HEK293 (cell line): ENCODE measurements at regions not wholly inside any gene's neighbourhood (a gene's known extent, or its start where the extent isn't known, plus 50 kb on each side); places are given as distances from the start of the nearest gene placed in this dataset.

Source experiments
- CTCF ChIA-PET: fragments of 350-600 bp; formaldehyde crosslinking; extraction: SDS; loops from one replicate; lab custom pipeline; 2021; ENCODE audit warnings: antibody characterized with exemption; lab: Yijun Ruan, JAX
- POLR2A ChIA-PET: fragments of 300-600 bp; formaldehyde crosslinking; extraction: SDS; loops from one replicate; lab custom pipeline; 2020; ENCODE audit warnings: antibody characterized with exemption, inconsistent platforms; lab: Yijun Ruan, JAX
- H3K27ac ChIP-seq: fragments of 200-500 bp; sonication (Bioruptor generic); 2 replicates; pipeline ENCODE4 v1.5.1; 2014; ENCODE audit warnings: low read depth, low read length, control low read depth, inconsistent platforms; ENCODE audit errors: extremely low read depth
- H3K36me3 ChIP-seq, 2 experiments: fragments of 200-500 bp in 1 of 2; sonication (Bioruptor generic) in 1 of 2; 1 replicate in 1 of 2; 2 replicates in 1 of 2; pipeline ENCODE4 v1.5.1; 2014 to 2017; ENCODE audit warnings: inconsistent platforms in 2 of 2, low read length in 2 of 2; ENCODE audit not compliant: control insufficient read depth in 2 of 2, insufficient read depth in 1 of 2
- H3K4me1 ChIP-seq: fragments of 200-500 bp; sonication (Bioruptor generic); 2 replicates; pipeline ENCODE4 v1.5.1; 2014; ENCODE audit warnings: mild to moderate bottlenecking, low read length, inconsistent platforms; ENCODE audit not compliant: control insufficient read depth, insufficient read depth
- H3K4me3 ChIP-seq: 2 replicates; pipeline ENCODE4 v1.5.1; 2011; ENCODE audit warnings: low read depth, mild to moderate bottlenecking, control low read depth, low read length, moderate library complexity
- H3K9me3 ChIP-seq: fragments of 200-500 bp; sonication (Bioruptor generic); 2 replicates; pipeline ENCODE4 v1.5.1; 2014; ENCODE audit warnings: low read depth, low read length, inconsistent platforms; ENCODE audit not compliant: control insufficient read depth, insufficient read depth
- OSR2 ChIP-seq: fragments of 450-650 bp; formaldehyde crosslinking; IDR thresholded peaks from 2 replicates; pipeline ENCODE4 v1.5.1; 2016; ENCODE audit warnings: missing biosample characterization, missing genetic modification characterization
- REPIN1 ChIP-seq: fragments of 450-650 bp; formaldehyde crosslinking; IDR thresholded peaks from 2 replicates; pipeline ENCODE4 v1.5.1; 2017; ENCODE audit warnings: missing biosample characterization, missing genetic modification characterization, low read depth
- WT1 ChIP-seq: fragments of 450-650 bp; formaldehyde crosslinking; IDR thresholded peaks from 2 replicates; pipeline ENCODE4 v1.5.1; 2016; ENCODE audit warnings: missing biosample characterization, missing genetic modification characterization
- ZBTB20 ChIP-seq: fragments of 450-650 bp; formaldehyde crosslinking; IDR thresholded peaks from 2 replicates; pipeline ENCODE4 v1.5.1; 2016; ENCODE audit warnings: missing biosample characterization, missing genetic modification characterization
- ZBTB7A ChIP-seq: fragments of 450-650 bp; formaldehyde crosslinking; IDR thresholded peaks from 2 replicates; pipeline ENCODE4 v1.5.1; 2016; ENCODE audit warnings: low read depth, missing biosample characterization, missing genetic modification characterization
- ZNF175 ChIP-seq: fragments of 450-650 bp; formaldehyde crosslinking; IDR thresholded peaks from 2 replicates; pipeline ENCODE4 v1.5.1; 2016; ENCODE audit warnings: missing biosample characterization, missing genetic modification characterization
- ZNF214 ChIP-seq: fragments of 450-650 bp; formaldehyde crosslinking; IDR thresholded peaks from 2 replicates; pipeline ENCODE4 v1.5.1; 2017; ENCODE audit warnings: missing biosample characterization, mild to moderate bottlenecking, missing genetic modification characterization, borderline replicate concordance
- ZNF274 ChIP-seq, 2 experiments: fragments of 200-500 bp in 1 of 2; fragments of 450-650 bp in 1 of 2; sonication (Bioruptor generic) in 1 of 2; formaldehyde crosslinking in 1 of 2; IDR thresholded peaks; 2 replicates each; pipeline versions ENCODE4 v1.5.1 to v1.6.1; 2014 to 2016; ENCODE audit warnings: borderline replicate concordance in 1 of 2, inconsistent platforms in 1 of 2, low read length in 1 of 2, missing biosample characterization in 1 of 2, missing genetic modification characterization in 1 of 2
- ZNF501 ChIP-seq: fragments of 450-650 bp; formaldehyde crosslinking; IDR thresholded peaks from 2 replicates; pipeline ENCODE4 v1.5.1; 2016; ENCODE audit warnings: missing biosample characterization, missing genetic modification characterization
- ZNF510 ChIP-seq: fragments of 450-650 bp; formaldehyde crosslinking; IDR thresholded peaks from 2 replicates; pipeline ENCODE4 v1.5.1; 2018; ENCODE audit warnings: mild to moderate bottlenecking, missing genetic modification characterization, missing biosample characterization; ENCODE audit not compliant: insufficient replicate concordance
- ZNF514 ChIP-seq: fragments of 450-650 bp; formaldehyde crosslinking; IDR thresholded peaks from 2 replicates; pipeline ENCODE4 v1.5.1; 2016; ENCODE audit warnings: missing biosample characterization, missing genetic modification characterization
- ZNF585B ChIP-seq: fragments of 450-650 bp; formaldehyde crosslinking; IDR thresholded peaks from 2 replicates; pipeline ENCODE4 v1.5.1; 2016; ENCODE audit warnings: missing biosample characterization, missing genetic modification characterization
- ZNF670 ChIP-seq: fragments of 450-650 bp; formaldehyde crosslinking; IDR thresholded peaks from 2 replicates; pipeline ENCODE4 v1.5.1; 2016; ENCODE audit warnings: missing biosample characterization, missing genetic modification characterization, low read depth
- ZNF707 ChIP-seq: fragments of 450-650 bp; formaldehyde crosslinking; IDR thresholded peaks from 2 replicates; pipeline ENCODE4 v1.5.1; 2016; ENCODE audit warnings: missing biosample characterization, missing genetic modification characterization
- ZNF768 ChIP-seq: fragments of 450-650 bp; formaldehyde crosslinking; IDR thresholded peaks from 2 replicates; pipeline ENCODE4 v1.5.1; 2018; ENCODE audit warnings: missing biosample characterization, mild to moderate bottlenecking, missing genetic modification characterization
- ZSCAN16 ChIP-seq: fragments of 450-650 bp; formaldehyde crosslinking; IDR thresholded peaks from 2 replicates; pipeline ENCODE4 v1.5.1; 2016; ENCODE audit warnings: missing biosample characterization, missing genetic modification characterization
- ZSCAN30 ChIP-seq: fragments of 450-650 bp; IDR thresholded peaks from 2 replicates; pipeline ENCODE4 v1.5.1; 2018; ENCODE audit warnings: missing biosample characterization, mild to moderate bottlenecking, missing genetic modification characterization, moderate library complexity
- TF ChIP-seq, protein P1 (sequence below): fragments of 450-650 bp; formaldehyde crosslinking; IDR thresholded peaks from 2 replicates; pipeline ENCODE4 v1.5.1; 2016; ENCODE audit warnings: missing biosample characterization, missing genetic modification characterization
- TF ChIP-seq, protein P2 (sequence below): fragments of 450-650 bp; formaldehyde crosslinking; IDR thresholded peaks from 2 replicates; pipeline ENCODE4 v1.5.1; 2016; ENCODE audit warnings: missing biosample characterization, missing genetic modification characterization
- TF ChIP-seq, protein P3 (sequence below): fragments of 450-650 bp; formaldehyde crosslinking; IDR thresholded peaks from 2 replicates; pipeline ENCODE4 v1.5.1; 2017; ENCODE audit warnings: missing biosample characterization, mild to moderate bottlenecking, missing genetic modification characterization, moderate library complexity
- TF ChIP-seq, protein P4 (sequence below): fragments of 450-650 bp; formaldehyde crosslinking; IDR thresholded peaks from 2 replicates; pipeline ENCODE4 v1.5.1; 2017; ENCODE audit warnings: missing biosample characterization, missing genetic modification characterization
- TF ChIP-seq, protein P5 (sequence below): fragments of 450-650 bp; formaldehyde crosslinking; IDR thresholded peaks from 2 replicates; pipeline ENCODE4 v1.5.1; 2016; ENCODE audit warnings: missing biosample characterization, missing genetic modification characterization

DNA sequence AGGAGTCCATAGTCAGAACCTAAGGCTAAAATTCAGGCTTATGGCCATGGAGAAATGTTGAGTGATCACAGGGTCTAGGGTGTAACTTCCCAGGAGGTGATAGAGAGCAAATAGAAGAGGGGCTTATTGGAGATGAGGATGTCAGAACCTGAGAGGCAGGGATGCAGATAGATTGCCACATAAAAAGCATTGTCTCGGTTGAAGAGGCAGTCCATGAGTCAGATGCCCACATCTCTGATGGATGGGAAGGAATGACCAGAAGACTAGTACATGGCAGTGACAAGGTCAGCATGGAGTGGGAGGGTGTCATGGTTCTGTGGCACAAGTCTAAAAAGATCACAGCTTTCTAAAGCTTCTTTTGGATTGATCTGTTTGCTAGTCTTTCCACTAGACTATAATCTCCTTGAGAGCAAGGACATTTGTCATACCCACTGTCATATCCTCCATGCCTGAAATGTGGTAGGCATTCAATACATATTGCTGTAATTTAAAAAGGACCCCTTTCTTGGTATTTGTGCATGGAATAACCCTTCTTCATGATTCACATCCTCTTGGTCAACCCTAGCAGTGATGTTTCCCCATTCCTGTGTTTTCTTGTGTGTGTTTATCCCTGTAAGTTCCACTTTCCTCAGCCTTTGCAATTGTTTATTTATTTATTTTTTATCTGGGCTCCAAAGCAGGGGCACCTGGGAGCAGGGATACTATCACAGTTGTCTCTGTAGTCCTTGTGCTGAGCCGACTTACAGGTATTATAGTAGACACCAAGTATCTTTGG lies 613.4 kb upstream of the CFAP20DC start:
- Histone ChIP-seq H3K27ac (no peak overlapping the region), H3K4me3 (no peak overlapping the region), H3K9me3 (no peaks in the 10 kb centered on the region), H3K36me3 (no peaks in the 10 kb centered on the region), H3K4me1 (peaks cover 7% of the 10 kb centered on the region; the same call in 1 of the 2 replicates)
- TF ChIP-seq ZNF501 (tag by site-specific recombination) (no peak), ZNF514 (tag by site-specific recombination) (no peak), ZSCAN30 (no peak), ZNF510 (tag by site-specific recombination) (no peak), ZNF274 (IDR thresholded peaks at IDR 0.05; ENCODE audit: low read length) (no peak), ZNF274 (tag by site-specific recombination; IDR thresholded peaks at IDR 0.05; ENCODE audit: borderline replicate concordance) (no peak), ZNF707 (tag by site-specific recombination) (no peak)
- TF ChIP-seq, protein P1, sequence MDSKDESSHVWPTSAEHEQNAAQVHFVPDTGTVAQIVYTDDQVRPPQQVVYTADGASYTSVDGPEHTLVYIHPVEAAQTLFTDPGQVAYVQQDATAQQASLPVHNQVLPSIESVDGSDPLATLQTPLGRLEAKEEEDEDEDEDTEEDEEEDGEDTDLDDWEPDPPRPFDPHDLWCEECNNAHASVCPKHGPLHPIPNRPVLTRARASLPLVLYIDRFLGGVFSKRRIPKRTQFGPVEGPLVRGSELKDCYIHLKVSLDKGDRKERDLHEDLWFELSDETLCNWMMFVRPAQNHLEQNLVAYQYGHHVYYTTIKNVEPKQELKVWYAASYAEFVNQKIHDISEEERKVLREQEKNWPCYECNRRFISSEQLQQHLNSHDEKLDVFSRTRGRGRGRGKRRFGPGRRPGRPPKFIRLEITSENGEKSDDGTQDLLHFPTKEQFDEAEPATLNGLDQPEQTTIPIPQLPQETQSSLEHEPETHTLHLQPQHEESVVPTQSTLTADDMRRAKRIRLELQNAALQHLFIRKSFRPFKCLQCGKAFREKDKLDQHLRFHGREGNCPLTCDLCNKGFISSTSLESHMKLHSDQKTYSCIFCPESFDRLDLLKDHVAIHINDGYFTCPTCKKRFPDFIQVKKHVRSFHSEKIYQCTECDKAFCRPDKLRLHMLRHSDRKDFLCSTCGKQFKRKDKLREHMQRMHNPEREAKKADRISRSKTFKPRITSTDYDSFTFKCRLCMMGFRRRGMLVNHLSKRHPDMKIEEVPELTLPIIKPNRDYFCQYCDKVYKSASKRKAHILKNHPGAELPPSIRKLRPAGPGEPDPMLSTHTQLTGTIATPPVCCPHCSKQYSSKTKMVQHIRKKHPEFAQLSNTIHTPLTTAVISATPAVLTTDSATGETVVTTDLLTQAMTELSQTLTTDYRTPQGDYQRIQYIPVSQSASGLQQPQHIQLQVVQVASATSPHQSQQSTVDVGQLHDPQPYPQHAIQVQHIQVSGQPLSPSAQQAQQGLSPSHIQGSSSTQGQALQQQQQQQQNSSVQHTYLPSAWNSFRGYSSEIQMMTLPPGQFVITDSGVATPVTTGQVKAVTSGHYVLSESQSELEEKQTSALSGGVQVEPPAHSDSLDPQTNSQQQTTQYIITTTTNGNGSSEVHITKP (tag by site-specific recombination): no peak
- TF ChIP-seq, protein P2, sequence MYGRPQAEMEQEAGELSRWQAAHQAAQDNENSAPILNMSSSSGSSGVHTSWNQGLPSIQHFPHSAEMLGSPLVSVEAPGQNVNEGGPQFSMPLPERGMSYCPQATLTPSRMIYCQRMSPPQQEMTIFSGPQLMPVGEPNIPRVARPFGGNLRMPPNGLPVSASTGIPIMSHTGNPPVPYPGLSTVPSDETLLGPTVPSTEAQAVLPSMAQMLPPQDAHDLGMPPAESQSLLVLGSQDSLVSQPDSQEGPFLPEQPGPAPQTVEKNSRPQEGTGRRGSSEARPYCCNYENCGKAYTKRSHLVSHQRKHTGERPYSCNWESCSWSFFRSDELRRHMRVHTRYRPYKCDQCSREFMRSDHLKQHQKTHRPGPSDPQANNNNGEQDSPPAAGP (tag by site-specific recombination): no peak
- CTCF ChIA-PET: no interaction called here
- POLR2A ChIA-PET: no interaction called here

DNA sequence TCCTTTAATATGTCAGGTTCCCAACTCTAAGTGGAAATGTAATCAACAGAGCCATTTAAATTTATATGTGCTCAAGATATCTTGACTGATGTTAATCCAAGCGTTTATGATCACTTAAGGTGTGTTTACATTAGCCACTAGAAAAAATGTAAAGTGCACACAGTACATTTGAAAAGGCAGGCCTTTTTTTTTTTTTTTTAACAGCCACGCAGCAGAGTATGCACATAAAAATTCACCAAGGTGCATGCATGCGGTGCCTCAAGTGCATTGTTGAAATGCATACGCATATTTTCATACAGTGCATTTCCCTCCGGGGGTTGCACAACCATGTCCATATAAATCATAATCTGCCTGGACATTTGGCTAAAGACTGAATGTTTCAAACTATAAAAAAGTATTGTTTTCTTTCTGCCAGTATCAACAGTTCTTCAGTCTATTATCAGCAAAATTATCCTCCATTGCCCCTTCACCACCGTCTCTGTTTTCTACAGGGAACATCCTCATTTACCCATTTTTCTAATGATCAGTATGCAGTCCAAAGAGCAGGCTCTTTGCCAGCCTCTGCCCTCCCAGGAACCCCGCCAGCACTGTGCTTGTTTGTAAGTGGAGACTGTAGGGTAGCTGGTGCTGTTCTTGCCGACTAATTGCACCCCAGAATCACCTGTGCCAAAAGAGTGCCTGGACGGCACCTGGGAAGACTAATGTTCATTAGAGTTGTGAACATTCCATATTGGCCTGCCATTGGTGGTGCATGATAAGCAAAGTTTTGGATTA lies 611.2 kb upstream of the CFAP20DC start:
- ChIA-PET POLR2A (no interaction called here), CTCF (no interaction called here)
- TF ChIP-seq ZBTB7A (tag by site-specific recombination) (no peak), ZNF768 (tag by site-specific recombination) (no peak), ZNF670 (tag by site-specific recombination) (no peak), ZNF175 (no peak), WT1 (peak; percentile 52; the same call in 1 of the 2 replicates), OSR2 (tag by site-specific recombination) (peak; percentile 80), ZNF214 (tag by site-specific recombination) (no peak), REPIN1 (tag by site-specific recombination) (no peak), ZBTB20 (tag by site-specific recombination) (no peak), ZNF585B (no peak), ZSCAN16 (tag by site-specific recombination) (no peak)
- TF ChIP-seq, protein P3, sequence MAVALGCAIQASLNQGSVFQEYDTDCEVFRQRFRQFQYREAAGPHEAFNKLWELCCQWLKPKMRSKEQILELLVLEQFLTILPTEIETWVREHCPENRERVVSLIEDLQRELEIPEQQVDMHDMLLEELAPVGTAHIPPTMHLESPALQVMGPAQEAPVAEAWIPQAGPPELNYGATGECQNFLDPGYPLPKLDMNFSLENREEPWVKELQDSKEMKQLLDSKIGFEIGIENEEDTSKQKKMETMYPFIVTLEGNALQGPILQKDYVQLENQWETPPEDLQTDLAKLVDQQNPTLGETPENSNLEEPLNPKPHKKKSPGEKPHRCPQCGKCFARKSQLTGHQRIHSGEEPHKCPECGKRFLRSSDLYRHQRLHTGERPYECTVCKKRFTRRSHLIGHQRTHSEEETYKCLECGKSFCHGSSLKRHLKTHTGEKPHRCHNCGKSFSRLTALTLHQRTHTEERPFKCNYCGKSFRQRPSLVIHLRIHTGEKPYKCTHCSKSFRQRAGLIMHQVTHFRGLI (tag by site-specific recombination): no peak
- TF ChIP-seq, protein P4, sequence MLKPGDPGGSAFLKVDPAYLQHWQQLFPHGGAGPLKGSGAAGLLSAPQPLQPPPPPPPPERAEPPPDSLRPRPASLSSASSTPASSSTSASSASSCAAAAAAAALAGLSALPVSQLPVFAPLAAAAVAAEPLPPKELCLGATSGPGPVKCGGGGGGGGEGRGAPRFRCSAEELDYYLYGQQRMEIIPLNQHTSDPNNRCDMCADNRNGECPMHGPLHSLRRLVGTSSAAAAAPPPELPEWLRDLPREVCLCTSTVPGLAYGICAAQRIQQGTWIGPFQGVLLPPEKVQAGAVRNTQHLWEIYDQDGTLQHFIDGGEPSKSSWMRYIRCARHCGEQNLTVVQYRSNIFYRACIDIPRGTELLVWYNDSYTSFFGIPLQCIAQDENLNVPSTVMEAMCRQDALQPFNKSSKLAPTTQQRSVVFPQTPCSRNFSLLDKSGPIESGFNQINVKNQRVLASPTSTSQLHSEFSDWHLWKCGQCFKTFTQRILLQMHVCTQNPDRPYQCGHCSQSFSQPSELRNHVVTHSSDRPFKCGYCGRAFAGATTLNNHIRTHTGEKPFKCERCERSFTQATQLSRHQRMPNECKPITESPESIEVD (tag by site-specific recombination): peak; percentile 91
- TF ChIP-seq, protein P5, sequence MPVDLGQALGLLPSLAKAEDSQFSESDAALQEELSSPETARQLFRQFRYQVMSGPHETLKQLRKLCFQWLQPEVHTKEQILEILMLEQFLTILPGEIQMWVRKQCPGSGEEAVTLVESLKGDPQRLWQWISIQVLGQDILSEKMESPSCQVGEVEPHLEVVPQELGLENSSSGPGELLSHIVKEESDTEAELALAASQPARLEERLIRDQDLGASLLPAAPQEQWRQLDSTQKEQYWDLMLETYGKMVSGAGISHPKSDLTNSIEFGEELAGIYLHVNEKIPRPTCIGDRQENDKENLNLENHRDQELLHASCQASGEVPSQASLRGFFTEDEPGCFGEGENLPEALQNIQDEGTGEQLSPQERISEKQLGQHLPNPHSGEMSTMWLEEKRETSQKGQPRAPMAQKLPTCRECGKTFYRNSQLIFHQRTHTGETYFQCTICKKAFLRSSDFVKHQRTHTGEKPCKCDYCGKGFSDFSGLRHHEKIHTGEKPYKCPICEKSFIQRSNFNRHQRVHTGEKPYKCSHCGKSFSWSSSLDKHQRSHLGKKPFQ (tag by site-specific recombination): 0 out of 2 replicates have a peak, but pooled peaks have one; percentile 27

More for the DNA sequence above, 611.2 kb upstream of the CFAP20DC start:
- no peak overlapping the region for H3K4me3 ChIP-seq
- H3K27ac ChIP-seq: no peak overlapping the region
- H3K4me1 ChIP-seq: peaks cover 7% of the 10 kb centered on the region; the same call in 1 of the 2 replicates
- H3K36me3 ChIP-seq: no peaks in the 10 kb centered on the region
- H3K9me3 ChIP-seq: no peaks in the 10 kb centered on the region
